ENCODE measurements at regions not wholly inside any gene's neighbourhood (a gene's known extent, or its start where the extent isn't known, plus 50 kb on each side); places are given as distances from the start of the nearest gene placed in this dataset.

DNA sequence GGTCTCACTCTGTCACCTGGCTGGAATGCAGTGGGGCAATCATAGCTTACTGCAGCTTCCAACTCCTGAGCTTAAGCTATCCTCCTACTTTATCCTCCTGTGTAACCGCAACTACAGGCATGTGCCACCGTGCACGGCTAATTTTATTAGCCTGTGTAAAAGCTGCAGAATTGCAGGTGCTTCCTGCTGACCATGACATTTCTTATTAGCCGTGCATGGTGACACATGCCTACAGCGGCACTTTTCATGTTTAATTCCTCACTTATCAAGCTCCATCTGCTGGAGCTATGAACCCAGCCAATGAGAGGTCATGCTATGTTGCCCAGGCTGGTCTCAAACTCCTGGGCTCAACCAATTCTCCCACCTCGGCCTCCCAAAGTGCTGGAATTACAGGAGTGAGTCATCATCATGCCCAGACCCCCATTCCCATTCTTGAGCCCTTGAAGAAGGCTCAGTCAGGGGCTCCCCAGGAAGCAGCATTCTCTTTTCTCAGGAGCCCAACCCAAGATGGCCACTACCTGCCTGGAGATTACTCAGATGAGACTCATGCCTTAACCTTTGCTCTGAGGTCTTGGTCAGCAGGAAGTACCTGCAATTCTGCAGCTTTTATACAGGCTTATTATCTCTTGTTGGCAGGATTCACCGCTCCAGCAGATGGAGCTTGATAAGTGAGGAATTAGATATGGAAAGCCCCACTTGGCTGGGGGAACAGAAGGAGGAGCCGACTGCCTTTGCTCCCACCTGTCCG lies 503.2 kb downstream of the MED13L start:
- H3K4me3 ChIP-seq (ENCODE audit: low read depth, low read length): no peak overlapping the region
- no peak for TF ChIP-seq MYC (IDR thresholded peaks at IDR 0.05; ENCODE audit: low read depth, low read length)
- no peak for TF ChIP-seq POLR2A (IDR thresholded peaks at IDR 0.05; ENCODE audit: extremely low read depth, insufficient read length)
- TF ChIP-seq, protein P1, sequence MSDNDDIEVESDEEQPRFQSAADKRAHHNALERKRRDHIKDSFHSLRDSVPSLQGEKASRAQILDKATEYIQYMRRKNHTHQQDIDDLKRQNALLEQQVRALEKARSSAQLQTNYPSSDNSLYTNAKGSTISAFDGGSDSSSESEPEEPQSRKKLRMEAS (IDR thresholded peaks at IDR 0.05; ENCODE audit: low read depth, low read length): no peak
- TF ChIP-seq, protein P2, sequence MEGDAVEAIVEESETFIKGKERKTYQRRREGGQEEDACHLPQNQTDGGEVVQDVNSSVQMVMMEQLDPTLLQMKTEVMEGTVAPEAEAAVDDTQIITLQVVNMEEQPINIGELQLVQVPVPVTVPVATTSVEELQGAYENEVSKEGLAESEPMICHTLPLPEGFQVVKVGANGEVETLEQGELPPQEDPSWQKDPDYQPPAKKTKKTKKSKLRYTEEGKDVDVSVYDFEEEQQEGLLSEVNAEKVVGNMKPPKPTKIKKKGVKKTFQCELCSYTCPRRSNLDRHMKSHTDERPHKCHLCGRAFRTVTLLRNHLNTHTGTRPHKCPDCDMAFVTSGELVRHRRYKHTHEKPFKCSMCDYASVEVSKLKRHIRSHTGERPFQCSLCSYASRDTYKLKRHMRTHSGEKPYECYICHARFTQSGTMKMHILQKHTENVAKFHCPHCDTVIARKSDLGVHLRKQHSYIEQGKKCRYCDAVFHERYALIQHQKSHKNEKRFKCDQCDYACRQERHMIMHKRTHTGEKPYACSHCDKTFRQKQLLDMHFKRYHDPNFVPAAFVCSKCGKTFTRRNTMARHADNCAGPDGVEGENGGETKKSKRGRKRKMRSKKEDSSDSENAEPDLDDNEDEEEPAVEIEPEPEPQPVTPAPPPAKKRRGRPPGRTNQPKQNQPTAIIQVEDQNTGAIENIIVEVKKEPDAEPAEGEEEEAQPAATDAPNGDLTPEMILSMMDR (IDR thresholded peaks at IDR 0.05; ENCODE audit: low read depth, low read length): no peak
- DNase-seq (ENCODE audit: low read depth): no peak

DNA sequence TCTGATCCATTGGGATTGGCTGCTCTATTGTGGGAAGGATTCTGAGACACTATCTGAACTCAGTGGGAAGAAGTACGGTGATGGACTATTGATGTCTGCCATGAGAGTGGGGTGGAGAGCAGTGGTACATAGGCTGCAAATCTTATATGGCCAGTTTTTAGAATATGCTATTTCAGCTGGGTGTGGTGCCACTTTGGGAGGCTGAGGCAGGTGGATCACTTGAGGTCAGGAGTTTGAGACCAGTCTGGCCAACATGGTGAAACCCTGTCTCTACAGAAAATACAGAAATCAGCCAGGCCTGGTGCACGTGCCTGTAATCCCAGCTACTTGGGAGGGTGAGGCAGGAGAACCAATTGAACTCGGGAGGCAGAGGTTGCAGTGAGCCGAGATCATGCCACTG lies 505.9 kb downstream of the MED13L start:
- no peak overlapping the region for H3K4me3 ChIP-seq (ENCODE audit: low read depth, low read length)
- TF ChIP-seq MYC (IDR thresholded peaks at IDR 0.05; ENCODE audit: low read depth, low read length) (no peak), POLR2A (IDR thresholded peaks at IDR 0.05; ENCODE audit: extremely low read depth, insufficient read length) (no peak)
- TF ChIP-seq, protein P2 (IDR thresholded peaks at IDR 0.05; ENCODE audit: low read depth, low read length): no peak
- TF ChIP-seq, protein P1 (IDR thresholded peaks at IDR 0.05; ENCODE audit: low read depth, low read length): no peak
- no peak for DNase-seq (ENCODE audit: low read depth)

DNA sequence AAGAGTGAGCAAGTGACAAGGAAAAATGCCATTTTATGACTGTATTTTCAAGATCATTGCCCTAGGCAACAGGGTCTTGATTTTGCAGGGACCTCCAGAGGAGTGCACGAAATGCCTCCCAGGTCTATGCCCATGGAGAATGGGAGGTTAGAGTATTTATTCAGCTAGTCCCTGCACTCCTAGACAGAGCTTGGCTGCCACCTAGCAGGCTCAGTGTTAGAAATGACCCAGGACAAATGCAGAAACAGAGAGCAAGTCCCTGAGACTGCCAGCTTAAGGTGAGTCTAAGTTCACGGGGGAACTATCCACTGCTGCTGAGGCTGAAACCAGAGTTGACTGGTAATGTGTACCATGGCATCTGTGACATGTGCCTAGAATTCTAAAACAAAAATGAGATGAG lies 506.4 kb downstream of the MED13L start:
- H3K4me3 ChIP-seq (ENCODE audit: low read depth, low read length): no peak overlapping the region
- DNase-seq (ENCODE audit: low read depth): peak; percentile 8
- no peak for TF ChIP-seq POLR2A (IDR thresholded peaks at IDR 0.05; ENCODE audit: extremely low read depth, insufficient read length)
- TF ChIP-seq MYC (IDR thresholded peaks at IDR 0.05; ENCODE audit: low read depth, low read length): no peak
- TF ChIP-seq, protein P2 (IDR thresholded peaks at IDR 0.05; ENCODE audit: low read depth, low read length): no peak
- TF ChIP-seq, protein P1 (IDR thresholded peaks at IDR 0.05; ENCODE audit: low read depth, low read length): no peak

DNA sequence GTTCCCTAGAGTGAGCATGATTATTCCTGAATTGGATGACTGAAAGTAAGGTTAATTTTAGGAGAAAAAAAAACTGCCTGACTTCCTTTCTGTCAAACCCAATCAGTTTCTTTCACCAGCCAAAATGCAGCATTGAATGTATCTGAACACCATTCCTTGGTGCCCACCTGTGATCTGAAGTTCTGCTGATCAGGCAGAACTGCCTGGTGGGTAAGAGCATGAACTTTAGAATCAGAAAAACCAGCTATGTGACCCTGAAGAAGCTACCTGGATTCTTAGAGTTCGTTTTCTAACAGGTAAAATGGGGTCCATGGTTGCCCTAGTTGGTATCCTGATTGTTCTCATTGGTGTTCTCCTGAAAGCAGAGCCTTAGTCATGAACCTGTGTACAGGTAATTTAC lies 506.9 kb downstream of the MED13L start:
- H3K4me3 ChIP-seq (ENCODE audit: low read depth, low read length): no peak overlapping the region
- no peak for DNase-seq (ENCODE audit: low read depth)
- TF ChIP-seq POLR2A (IDR thresholded peaks at IDR 0.05; ENCODE audit: extremely low read depth, insufficient read length) (no peak), MYC (IDR thresholded peaks at IDR 0.05; ENCODE audit: low read depth, low read length) (no peak)
- TF ChIP-seq, protein P2 (IDR thresholded peaks at IDR 0.05; ENCODE audit: low read depth, low read length): no peak
- TF ChIP-seq, protein P1 (IDR thresholded peaks at IDR 0.05; ENCODE audit: low read depth, low read length): no peak

DNA sequence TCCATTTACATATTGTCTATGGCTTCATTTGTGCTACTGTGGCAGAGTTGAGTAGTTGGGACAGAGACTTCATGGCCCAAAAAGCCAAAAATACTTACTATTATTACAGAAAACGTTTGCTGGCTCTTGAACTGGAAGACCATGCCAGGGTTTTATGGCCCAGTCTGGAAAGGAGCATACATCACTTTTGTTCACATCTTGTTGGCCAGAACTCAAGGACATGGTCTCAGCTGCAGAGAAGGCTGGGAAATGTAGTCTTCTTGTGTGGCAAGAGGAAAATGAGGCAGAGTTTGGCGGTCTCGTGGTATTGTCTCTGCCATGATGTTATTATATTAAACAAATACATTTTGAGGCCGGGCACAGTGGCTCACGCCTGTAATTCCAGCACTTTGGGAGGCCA lies 509.6 kb downstream of the MED13L start:
- H3K4me3 ChIP-seq (ENCODE audit: low read depth, low read length): no peak overlapping the region
- TF ChIP-seq POLR2A (IDR thresholded peaks at IDR 0.05; ENCODE audit: extremely low read depth, insufficient read length): no peak
- TF ChIP-seq, protein P2 (IDR thresholded peaks at IDR 0.05; ENCODE audit: low read depth, low read length): no peak
- TF ChIP-seq MYC (IDR thresholded peaks at IDR 0.05; ENCODE audit: low read depth, low read length): no peak
- TF ChIP-seq, protein P1 (IDR thresholded peaks at IDR 0.05; ENCODE audit: low read depth, low read length): no peak
- DNase-seq (ENCODE audit: low read depth): no peak
